SK-N-SH (cell line): ENCODE measurements at regions not wholly inside any gene's neighbourhood (a gene's known extent, or its start where the extent isn't known, plus 50 kb on each side); places are given as distances from the start of the nearest gene placed in this dataset.
A peak's percentile ranks its signal among the peaks of the same experiment; 100 is the strongest.

ENCODE experiments used
- CTCF ChIA-PET: fragments of 300-600, 350-600 bp; formaldehyde crosslinking; extraction: SDS; loops from one replicate; lab custom pipeline; 2021; lab: Yijun Ruan, JAX
- POLR2A ChIA-PET: fragments of 350-600 bp; sonication (Branson Sonifier 250); formaldehyde crosslinking; extraction: SDS; loops from one replicate; lab custom pipeline; 2020; ENCODE audit warnings: antibody characterized with exemption, inconsistent platforms; lab: Yijun Ruan, JAX
- DNase-seq: peaks from one replicate; pipeline ENCODE4 v3.0.0; 2012
- H2AFZ ChIP-seq: fragments of 200-600 bp; sonication (generic); 2 replicates; pipeline ENCODE4 v1.8.1; 2016; ENCODE audit warnings: antibody characterized with exemption, mild to moderate bottlenecking, low read depth
- H3F3A ChIP-seq: fragments of 200-600 bp; sonication (generic); replicated peaks from 2 replicates; pipeline ENCODE3; 2016; ENCODE audit warnings: antibody characterized with exemption, mild to moderate bottlenecking; ENCODE audit not compliant: insufficient read depth
- H3K27ac ChIP-seq, 2 experiments: fragments of 200-500 bp in 1 of 2; fragments of 200-600 bp in 1 of 2; sonication (Bioruptor generic) in 1 of 2; sonication (generic), shearing (Covaris generic) in 1 of 2; 2 replicates each; pipeline versions ENCODE4 v1.5.1 to v1.6.1; 2014 to 2016; ENCODE audit warnings: low read depth in 2 of 2, inconsistent platforms in 1 of 2, low read length in 1 of 2, mild to moderate bottlenecking in 1 of 2, mixed read lengths in 1 of 2
- H3K27me3 ChIP-seq: fragments of 200-600 bp; sonication (generic), shearing (Covaris generic); 2 replicates; pipeline ENCODE4 v1.6.1; 2016; ENCODE audit warnings: mixed run types; ENCODE audit not compliant: insufficient read depth
- H3K36me3 ChIP-seq, 2 experiments: fragments of 200-500 bp in 1 of 2; fragments of 200-600 bp in 1 of 2; sonication (Bioruptor generic) in 1 of 2; sonication (generic) in 1 of 2; replicated peaks in 1 of 2; 2 replicates each; pipeline versions ENCODE3 to v1.5.1; 2014 to 2016; ENCODE audit warnings: low read length in 1 of 2, mild to moderate bottlenecking in 1 of 2; ENCODE audit not compliant: insufficient read depth in 2 of 2, control insufficient read depth in 1 of 2
- H3K4me1 ChIP-seq, 2 experiments: fragments of 200-500 bp in 1 of 2; fragments of 200-600 bp in 1 of 2; sonication (Bioruptor generic) in 1 of 2; sonication (generic), shearing (Covaris generic) in 1 of 2; 2 replicates each; pipeline versions ENCODE4 v1.5.1 to v1.6.1; 2014 to 2016; ENCODE audit warnings: low read depth in 1 of 2, low read length in 1 of 2, mixed run types in 1 of 2; ENCODE audit not compliant: insufficient read depth in 2 of 2, control insufficient read depth in 1 of 2
- H3K4me2 ChIP-seq: fragments of 200-600 bp; sonication (generic), shearing (Covaris generic); 2 replicates; pipeline ENCODE4 v1.6.1; 2017; ENCODE audit warnings: mixed run types
- H3K4me3 ChIP-seq, 2 experiments: fragments of 200-500 bp in 1 of 2; fragments of 200-600 bp in 1 of 2; sonication (Bioruptor generic) in 1 of 2; sonication (generic), shearing (Covaris generic) in 1 of 2; 2 replicates each; pipeline versions ENCODE4 v1.5.1 to v1.8.1; 2014 to 2016; ENCODE audit warnings: low read depth in 2 of 2, inconsistent platforms in 1 of 2, low read length in 1 of 2, mild to moderate bottlenecking in 1 of 2, mixed read lengths in 1 of 2, moderate library complexity in 1 of 2
- H3K79me2 ChIP-seq: fragments of 200-600 bp; sonication (generic); 2 replicates; pipeline ENCODE4 v1.8.1; 2017; ENCODE audit warnings: mild to moderate bottlenecking; ENCODE audit not compliant: insufficient read depth
- H3K9ac ChIP-seq: fragments of 200-600 bp; sonication (generic); 2 replicates; pipeline ENCODE4 v1.6.1; 2017; ENCODE audit warnings: mixed run types
- H3K9me2 ChIP-seq: fragments of 200-600 bp; sonication (generic); 2 replicates; pipeline ENCODE4 v1.6.1; 2017; ENCODE audit warnings: mixed run types
- H3K9me3 ChIP-seq: fragments of 200-600 bp; sonication (generic); 2 replicates; pipeline ENCODE4 v1.6.1; 2017; ENCODE audit warnings: mixed run types, mild to moderate bottlenecking, moderate library complexity
- H4K20me1 ChIP-seq: fragments of 200-600 bp; sonication (generic); 2 replicates; pipeline ENCODE4 v1.6.1; 2017; ENCODE audit warnings: mild to moderate bottlenecking, mixed run types; ENCODE audit not compliant: insufficient read depth
- CHD2 ChIP-seq: fragments of 150-350 bp; IDR thresholded peaks from 2 replicates; pipeline ENCODE4 v1.6.1; 2018; ENCODE audit warnings: low read length; ENCODE audit not compliant: partially characterized antibody
- EZH2phosphoT487 ChIP-seq: fragments of 200-600 bp; sonication (generic); IDR thresholded peaks from 2 replicates; pipeline ENCODE4 v1.6.1; 2017; ENCODE audit warnings: low read depth, mixed run types, mild to moderate bottlenecking, antibody characterized with exemption, moderate library complexity, borderline replicate concordance
- FOSL2 ChIP-seq: IDR thresholded peaks from 2 replicates; pipeline ENCODE4 v1.4.0; 2012; ENCODE audit warnings: low read depth, mild to moderate bottlenecking, moderate library complexity, borderline replicate concordance
- FOXJ3 ChIP-seq: sonication (generic); formaldehyde crosslinking; IDR thresholded peaks from 2 replicates; pipeline ENCODE4 v1.5.1; 2020; ENCODE audit warnings: mild to moderate bottlenecking, missing genetic modification reagents
- MXI1 ChIP-seq: IDR thresholded peaks from 2 replicates; pipeline ENCODE4 v1.6.1; 2012; ENCODE audit warnings: mild to moderate bottlenecking, low read depth, low read length, improper control_type of control experiment
- NRF1 ChIP-seq: IDR thresholded peaks from 2 replicates; pipeline ENCODE4 v1.6.1; 2012; ENCODE audit warnings: low read depth, mild to moderate bottlenecking, low read length
- POLR2AphosphoS5 ChIP-seq: IDR thresholded peaks from 2 replicates; pipeline ENCODE4 v1.6.1; 2012; ENCODE audit warnings: low read depth, low read length
- SIN3A ChIP-seq: IDR thresholded peaks from 2 replicates; pipeline ENCODE4 v1.6.1; 2012; ENCODE audit warnings: low read depth, mild to moderate bottlenecking, low read length, moderate library complexity, borderline replicate concordance
- WGBS: methylation state at CpG from one replicate; pipeline ENCODE4 v1.1.6; 2017; ENCODE audit warnings: low lambda C conversion rate; 5-methylcytosine and 5-hydroxymethylcytosine counted together
- TF ChIP-seq, protein P1 (sequence below): fragments of 200-600 bp; sonication (generic); IDR thresholded peaks from 2 replicates; pipeline ENCODE4 v1.6.1; 2017; ENCODE audit warnings: antibody characterized with exemption, mild to moderate bottlenecking, moderate library complexity
- TF ChIP-seq, protein P2 (sequence below): IDR thresholded peaks from 2 replicates; pipeline ENCODE4; 2012

DNA sequence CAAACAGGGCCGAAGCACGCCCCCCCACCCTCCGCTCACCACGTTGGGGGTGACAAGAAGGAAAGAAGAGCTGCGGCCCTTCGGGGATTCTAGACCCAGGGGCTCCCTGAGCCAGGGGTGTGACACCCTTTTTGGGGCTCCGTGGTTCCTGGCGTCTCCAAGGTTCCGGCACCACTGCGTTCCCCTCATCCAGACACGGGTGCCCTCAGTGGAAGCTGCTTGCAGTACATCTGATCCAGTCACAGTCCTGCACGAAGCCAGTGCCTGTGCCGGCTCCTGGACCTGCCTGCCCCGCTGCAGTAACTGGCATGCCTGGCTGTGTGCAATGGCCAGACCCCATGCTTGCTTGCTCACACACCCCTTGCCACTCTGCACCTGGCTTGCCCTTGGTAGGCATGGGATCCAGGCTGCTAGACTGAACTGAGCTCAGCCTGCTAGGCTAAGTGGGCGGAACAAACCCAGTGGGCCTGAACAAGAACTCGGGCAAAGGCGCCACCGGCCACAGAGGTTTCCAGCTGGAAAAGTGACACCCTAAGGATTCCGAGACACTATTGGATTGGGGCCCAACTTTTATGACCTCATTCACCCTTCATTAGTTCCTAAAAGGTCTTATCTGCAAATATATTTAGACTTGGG lies 420.4 kb upstream of the AGA start:
- ChIA-PET POLR2A (no interaction called here), CTCF (no interaction called here)
- no peak overlapping the region for H2AFZ ChIP-seq
- H3K9me2 ChIP-seq: no peaks in the 10 kb centered on the region
- no peaks in the 10 kb centered on the region for H3K9me3 ChIP-seq
- DNase-seq: no peak
- 37% methylated on average over 14 of the region's 19 CpGs for WGBS
- no peaks in the 10 kb centered on the region for H3K27me3 ChIP-seq
- H3K4me3 ChIP-seq: no peak overlapping the region
- no peak overlapping the region for H3K9ac ChIP-seq
- no peak for TF ChIP-seq POLR2AphosphoS5
- TF ChIP-seq NRF1: no peak
- TF ChIP-seq FOXJ3 (CRISPR knock-in tag): no peak
- no peak for TF ChIP-seq MXI1
- no peak for TF ChIP-seq CHD2
- no peak for TF ChIP-seq FOSL2
- no peak overlapping the region for H3K4me2 ChIP-seq
- no peaks in the 10 kb centered on the region for H3K36me3 ChIP-seq
- no peaks in the 10 kb centered on the region for H3K79me2 ChIP-seq
- no peaks in the 10 kb centered on the region for H3K4me1 ChIP-seq
- no peak overlapping the region for H3K27ac ChIP-seq
- H3F3A ChIP-seq: no peaks in the 10 kb centered on the region
- H4K20me1 ChIP-seq: no peaks in the 10 kb centered on the region

DNA sequence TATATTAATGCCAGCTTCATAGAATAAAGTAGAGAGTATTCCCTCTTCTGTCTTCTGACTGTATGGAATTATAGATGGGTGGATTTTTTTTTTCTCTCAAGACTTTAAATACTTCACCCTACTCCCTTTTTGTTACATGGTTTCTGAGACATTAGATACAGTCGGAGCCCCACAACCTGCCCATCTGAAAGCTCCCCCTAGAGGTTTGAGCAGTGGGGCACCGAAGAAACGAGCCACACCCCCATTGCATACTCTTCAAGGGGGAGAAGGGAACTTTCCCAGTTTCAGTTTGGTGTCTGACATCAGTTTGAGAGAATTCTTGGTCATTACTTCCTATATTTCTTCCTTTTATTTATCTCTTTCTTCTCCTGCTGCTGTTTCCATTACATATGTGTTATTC lies 437.6 kb upstream of the AGA start:
- no peak for DNase-seq
- TF ChIP-seq EZH2phosphoT487: no peak
- TF ChIP-seq, protein P1, sequence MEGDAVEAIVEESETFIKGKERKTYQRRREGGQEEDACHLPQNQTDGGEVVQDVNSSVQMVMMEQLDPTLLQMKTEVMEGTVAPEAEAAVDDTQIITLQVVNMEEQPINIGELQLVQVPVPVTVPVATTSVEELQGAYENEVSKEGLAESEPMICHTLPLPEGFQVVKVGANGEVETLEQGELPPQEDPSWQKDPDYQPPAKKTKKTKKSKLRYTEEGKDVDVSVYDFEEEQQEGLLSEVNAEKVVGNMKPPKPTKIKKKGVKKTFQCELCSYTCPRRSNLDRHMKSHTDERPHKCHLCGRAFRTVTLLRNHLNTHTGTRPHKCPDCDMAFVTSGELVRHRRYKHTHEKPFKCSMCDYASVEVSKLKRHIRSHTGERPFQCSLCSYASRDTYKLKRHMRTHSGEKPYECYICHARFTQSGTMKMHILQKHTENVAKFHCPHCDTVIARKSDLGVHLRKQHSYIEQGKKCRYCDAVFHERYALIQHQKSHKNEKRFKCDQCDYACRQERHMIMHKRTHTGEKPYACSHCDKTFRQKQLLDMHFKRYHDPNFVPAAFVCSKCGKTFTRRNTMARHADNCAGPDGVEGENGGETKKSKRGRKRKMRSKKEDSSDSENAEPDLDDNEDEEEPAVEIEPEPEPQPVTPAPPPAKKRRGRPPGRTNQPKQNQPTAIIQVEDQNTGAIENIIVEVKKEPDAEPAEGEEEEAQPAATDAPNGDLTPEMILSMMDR: peak; percentile 22; the same call in 1 of the 2 replicates
- TF ChIP-seq SIN3A: no peak
- TF ChIP-seq CHD2: no peak
- TF ChIP-seq NRF1: no peak
- H2AFZ ChIP-seq: no peak overlapping the region
- H3K36me3 ChIP-seq: no peaks in the 10 kb centered on the region
- ChIA-PET CTCF (interaction anchor here (0.6 kb wide), 1 partner anchor 10 kb away, joined by 3 read pairs; no protein-coding TSS in a partner anchor), POLR2A (no interaction called here)
- no peaks in the 10 kb centered on the region for H3F3A ChIP-seq
- H3K27ac ChIP-seq: no peak overlapping the region
- H3K9ac ChIP-seq: no peak overlapping the region
- no peaks in the 10 kb centered on the region for H4K20me1 ChIP-seq
- no peaks in the 10 kb centered on the region; the same call in 1 of the 2 replicates for H3K27me3 ChIP-seq
- 0% methylated on average over 3 of the region's 3 CpGs for WGBS
- no peaks in the 10 kb centered on the region for H3K9me3 ChIP-seq
- H3K4me2 ChIP-seq: no peak overlapping the region
- no peaks in the 10 kb centered on the region for H3K9me2 ChIP-seq
- H3K4me3 ChIP-seq: no peak overlapping the region
- no peaks in the 10 kb centered on the region for H3K79me2 ChIP-seq
- no peaks in the 10 kb centered on the region for H3K4me1 ChIP-seq

DNA sequence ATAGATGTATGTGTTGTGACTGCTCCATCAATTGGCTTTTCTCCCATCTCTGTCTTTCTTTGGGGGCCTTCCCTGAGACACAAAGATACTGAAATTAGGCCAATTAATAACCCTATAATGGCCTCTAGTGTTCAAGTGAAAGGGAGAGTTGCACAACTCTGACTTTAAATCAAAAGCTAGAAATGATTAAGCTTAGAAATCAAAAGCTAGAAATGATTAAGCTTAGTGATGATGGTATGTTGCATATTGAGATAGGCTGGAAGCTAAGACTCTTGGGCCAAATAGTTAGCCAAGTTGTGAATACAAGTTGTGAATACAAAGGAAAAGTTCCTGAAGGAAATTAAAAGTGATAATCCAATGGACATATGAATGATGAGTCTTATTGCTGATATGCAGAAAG lies 452.9 kb upstream of the AGA start:
- POLR2A ChIA-PET: no interaction called here
- Histone ChIP-seq H4K20me1 (no peaks in the 10 kb centered on the region), H3K27ac (no peak overlapping the region), H3F3A (no peaks in the 10 kb centered on the region), H3K9me2 (no peaks in the 10 kb centered on the region), H3K4me1 (no peaks in the 10 kb centered on the region), H2AFZ (no peak overlapping the region), H3K27me3 (peaks cover 4% of the 10 kb centered on the region; the same call in 1 of the 2 replicates), H3K4me3 (no peak overlapping the region), H3K36me3 (no peaks in the 10 kb centered on the region), H3K9ac (no peak overlapping the region), H3K79me2 (no peaks in the 10 kb centered on the region), H3K4me2 (no peak overlapping the region), H3K9me3 (no peaks in the 10 kb centered on the region)
- TF ChIP-seq, protein P2, sequence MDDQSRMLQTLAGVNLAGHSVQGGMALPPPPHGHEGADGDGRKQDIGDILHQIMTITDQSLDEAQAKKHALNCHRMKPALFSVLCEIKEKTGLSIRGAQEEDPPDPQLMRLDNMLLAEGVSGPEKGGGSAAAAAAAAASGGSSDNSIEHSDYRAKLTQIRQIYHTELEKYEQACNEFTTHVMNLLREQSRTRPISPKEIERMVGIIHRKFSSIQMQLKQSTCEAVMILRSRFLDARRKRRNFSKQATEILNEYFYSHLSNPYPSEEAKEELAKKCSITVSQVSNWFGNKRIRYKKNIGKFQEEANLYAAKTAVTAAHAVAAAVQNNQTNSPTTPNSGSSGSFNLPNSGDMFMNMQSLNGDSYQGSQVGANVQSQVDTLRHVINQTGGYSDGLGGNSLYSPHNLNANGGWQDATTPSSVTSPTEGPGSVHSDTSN: no peak
- DNase-seq: no peak
- CTCF ChIA-PET: no interaction called here
